DLD1 (cell line): ENCODE measurements at regions not wholly inside any gene's neighbourhood (a gene's known extent, or its start where the extent isn't known, plus 50 kb on each side); places are given as distances from the start of the nearest gene placed in this dataset.

Experiments used
- in situ Hi-C: cut with HindIII; loops from 2 replicates; pipeline ENCODE4 v1.10.0; 2017; ENCODE audit warnings: low sequenced_read_pairs

GRCh38 chr3:117955196-117955595, 1079.5 kb downstream of the IGSF11 start:
- in situ Hi-C loops = no loop called here

- in situ Hi-C loops = no loop called here
Measured at GRCh38 chr3:117958027-117958426, 1076.6 kb downstream of the IGSF11 start.

GRCh38 chr3:117962750-117963149, 1071.9 kb downstream of the IGSF11 start:
- in situ Hi-C loops = no loop called here

GRCh38 chr3:117963858-117964257, 1070.8 kb downstream of the IGSF11 start:
- in situ Hi-C loops = no loop called here

- in situ Hi-C loops = no loop called here
Measured at GRCh38 chr3:117964814-117965213, 1069.8 kb downstream of the IGSF11 start.

- in situ Hi-C loops = no loop called here
Measured at GRCh38 chr3:117977504-117978228, 1057.0 kb downstream of the IGSF11 start.

GRCh38 chr3:117979466-117979865, 1055.2 kb downstream of the IGSF11 start:
- in situ Hi-C loops = no loop called here

GRCh38 chr3:117987256-117987655, 1047.4 kb downstream of the IGSF11 start:
- in situ Hi-C loops = no loop called here

GRCh38 chr3:117989982-117990381, 1044.7 kb downstream of the IGSF11 start:
- in situ Hi-C loops = no loop called here

- in situ Hi-C loops = no loop called here
Measured at GRCh38 chr3:117990627-117991026, 1044.0 kb downstream of the IGSF11 start.

- in situ Hi-C loops = no loop called here
Measured at GRCh38 chr3:117995842-117996437, 1038.7 kb downstream of the IGSF11 start.

- in situ Hi-C loops = no loop called here
Measured at GRCh38 chr3:117997201-117998049, 1037.2 kb downstream of the IGSF11 start.

GRCh38 chr3:117998071-117998470, 1036.6 kb downstream of the IGSF11 start:
- in situ Hi-C loops = no loop called here

GRCh38 chr3:118000219-118000618, 1034.4 kb downstream of the IGSF11 start:
- in situ Hi-C loops = no loop called here

GRCh38 chr3:118001380-118001779, 1033.3 kb downstream of the IGSF11 start:
- in situ Hi-C loops = no loop called here

- in situ Hi-C loops = no loop called here
Measured at GRCh38 chr3:118011910-118012309, 1022.7 kb downstream of the IGSF11 start.

- in situ Hi-C loops = no loop called here
Measured at GRCh38 chr3:118029049-118029448, 1005.6 kb downstream of the IGSF11 start.

GRCh38 chr3:118036215-118036614, 998.4 kb downstream of the IGSF11 start:
- in situ Hi-C loops = no loop called here

- in situ Hi-C loops = no loop called here
Measured at GRCh38 chr3:118055381-118055780, 979.3 kb downstream of the IGSF11 start.

- in situ Hi-C loops = no loop called here
Measured at GRCh38 chr3:118057086-118057485, 977.6 kb downstream of the IGSF11 start.

GRCh38 chr3:118059096-118059495, 975.5 kb downstream of the IGSF11 start:
- in situ Hi-C loops = no loop called here

- in situ Hi-C loops = no loop called here
Measured at GRCh38 chr3:118067439-118067838, 967.2 kb downstream of the IGSF11 start.
